HG02943 (cell line): ENCODE measurements at regions not wholly inside any gene's neighbourhood (a gene's known extent, or its start where the extent isn't known, plus 50 kb on each side); places are given as distances from the start of the nearest gene placed in this dataset.
"Not testable (repeated sequence)": the region's sequence is repeated elsewhere in the genome, so short reads cannot be mapped to it uniquely, and the experiment has no call there.

ENCODE experiments used
- ATAC-seq: cut with Tn5 transposase; IDR thresholded peaks from one replicate; pipeline ENCODE4 v1.9.1; 2021; ENCODE audit warnings: mild to moderate bottlenecking, low read depth, moderate library complexity; ENCODE audit not compliant: unreplicated experiment

- ATAC-seq: not testable (repeated sequence)
Observed at GRCh38 chr3:144854020-144854419, 882.4 kb downstream of the DIPK2A start.

GRCh38 chr3:144859161-144859560 is 887.5 kb downstream of the DIPK2A start:
- no peak for ATAC-seq

- ATAC-seq: no peak
Observed at GRCh38 chr3:144864646-144865045, 893.0 kb downstream of the DIPK2A start.

- ATAC-seq: no peak
Observed at GRCh38 chr3:144865948-144866347, 894.3 kb downstream of the DIPK2A start.

- no peak for ATAC-seq
Observed at GRCh38 chr3:144866476-144866875, 894.9 kb downstream of the DIPK2A start.

GRCh38 chr3:144868506-144868905 is 896.9 kb downstream of the DIPK2A start:
- ATAC-seq: no peak

- ATAC-seq: no peak
Observed at GRCh38 chr3:144873066-144873465, 901.4 kb downstream of the DIPK2A start.

GRCh38 chr3:144875211-144875610 is 903.6 kb downstream of the DIPK2A start:
- ATAC-seq: no peak

- no peak for ATAC-seq
Observed at GRCh38 chr3:144877356-144877755, 905.7 kb downstream of the DIPK2A start.

- ATAC-seq: no peak
Observed at GRCh38 chr3:144879701-144880100, 908.1 kb downstream of the DIPK2A start.

- no peak for ATAC-seq
Observed at GRCh38 chr3:144893980-144894379, 922.4 kb downstream of the DIPK2A start.

- ATAC-seq: no peak
Observed at GRCh38 chr3:144894576-144894975, 923.0 kb downstream of the DIPK2A start.

GRCh38 chr3:144900366-144900765 is 928.7 kb downstream of the DIPK2A start:
- ATAC-seq: no peak

- not testable (repeated sequence) for ATAC-seq
Observed at GRCh38 chr3:144907581-144907980, 936.0 kb downstream of the DIPK2A start.

GRCh38 chr3:144912968-144913367 is 941.3 kb downstream of the DIPK2A start:
- ATAC-seq: no peak

- no peak for ATAC-seq
Observed at GRCh38 chr3:144915202-144915601, 943.6 kb downstream of the DIPK2A start.

- no peak for ATAC-seq
Observed at GRCh38 chr3:144921710-144922109, 950.1 kb downstream of the DIPK2A start.

GRCh38 chr3:144923046-144923775 is 951.6 kb downstream of the DIPK2A start:
- no peak for ATAC-seq

- ATAC-seq: no peak
Observed at GRCh38 chr3:144930431-144930830, 958.8 kb downstream of the DIPK2A start.

GRCh38 chr3:144931590-144931989 is 960.0 kb downstream of the DIPK2A start:
- no peak for ATAC-seq

- ATAC-seq: no peak
Observed at GRCh38 chr3:144942093-144942837, 970.6 kb downstream of the DIPK2A start.

GRCh38 chr3:144942838-144943197 is 971.2 kb downstream of the DIPK2A start:
- no peak for ATAC-seq
